Nephron (organoid): ENCODE measurements at regions not wholly inside any gene's neighbourhood (a gene's known extent, or its start where the extent isn't known, plus 50 kb on each side); places are given as distances from the start of the nearest gene placed in this dataset.

ENCODE experiments used
- H3K27ac Mint-ChIP-seq, 3 experiments: 2 replicates each; pipeline ENCODE4 v1.8.0; 2020; ENCODE audit warnings: mixed read lengths in 3 of 3, mild to moderate bottlenecking in 2 of 3, moderate library complexity in 1 of 3
- H3K27me3 Mint-ChIP-seq: 2 replicates; pipeline ENCODE4 v1.8.0; 2021; ENCODE audit warnings: low read depth, mild to moderate bottlenecking, moderate library complexity, mixed read lengths
- H3K36me3 Mint-ChIP-seq: 2 replicates; pipeline ENCODE4 v1.8.0; 2020; ENCODE audit warnings: low read depth, mixed read lengths
- H3K4me1 Mint-ChIP-seq: 2 replicates; pipeline ENCODE4 v1.8.0; 2020; ENCODE audit warnings: mixed read lengths
- H3K4me3 Mint-ChIP-seq, 3 experiments: 2 replicates each; pipeline ENCODE4 v1.8.0; 2020; ENCODE audit warnings: mild to moderate bottlenecking in 3 of 3, mixed read lengths in 3 of 3, moderate library complexity in 2 of 3
- H3K9me3 Mint-ChIP-seq: 2 replicates; pipeline ENCODE4 v1.8.0; 2020; ENCODE audit warnings: mixed read lengths
- TF ChIP-seq, protein P1 (sequence below), 3 experiments: fragments of 200-600 bp; sonication (generic); IDR thresholded peaks; one replicate each; pipeline ENCODE4 v1.5.0; 2021; ENCODE audit warnings: antibody characterized with exemption in 3 of 3; ENCODE audit not compliant: unreplicated experiment in 3 of 3

DNA sequence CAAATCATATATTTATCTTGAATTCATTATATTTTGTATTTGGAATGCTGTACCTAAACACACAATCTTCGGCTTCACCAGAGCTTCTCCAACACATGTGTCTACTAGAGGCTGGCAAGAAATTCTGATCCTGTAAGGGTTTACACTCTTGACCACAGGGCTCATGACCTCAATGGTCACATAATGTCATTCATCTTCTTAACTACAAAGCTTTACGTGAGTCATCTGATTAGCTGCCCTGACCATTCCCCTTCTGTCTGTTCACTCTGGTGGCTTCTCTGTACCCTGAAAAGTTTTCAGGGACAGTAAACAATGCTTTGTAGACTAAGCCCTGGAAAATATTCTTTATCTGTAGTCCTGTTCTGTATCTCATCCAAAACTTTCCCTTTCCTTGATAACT lies 423.9 kb downstream of the CMPK2 start:
- TF ChIP-seq, protein P1, sequence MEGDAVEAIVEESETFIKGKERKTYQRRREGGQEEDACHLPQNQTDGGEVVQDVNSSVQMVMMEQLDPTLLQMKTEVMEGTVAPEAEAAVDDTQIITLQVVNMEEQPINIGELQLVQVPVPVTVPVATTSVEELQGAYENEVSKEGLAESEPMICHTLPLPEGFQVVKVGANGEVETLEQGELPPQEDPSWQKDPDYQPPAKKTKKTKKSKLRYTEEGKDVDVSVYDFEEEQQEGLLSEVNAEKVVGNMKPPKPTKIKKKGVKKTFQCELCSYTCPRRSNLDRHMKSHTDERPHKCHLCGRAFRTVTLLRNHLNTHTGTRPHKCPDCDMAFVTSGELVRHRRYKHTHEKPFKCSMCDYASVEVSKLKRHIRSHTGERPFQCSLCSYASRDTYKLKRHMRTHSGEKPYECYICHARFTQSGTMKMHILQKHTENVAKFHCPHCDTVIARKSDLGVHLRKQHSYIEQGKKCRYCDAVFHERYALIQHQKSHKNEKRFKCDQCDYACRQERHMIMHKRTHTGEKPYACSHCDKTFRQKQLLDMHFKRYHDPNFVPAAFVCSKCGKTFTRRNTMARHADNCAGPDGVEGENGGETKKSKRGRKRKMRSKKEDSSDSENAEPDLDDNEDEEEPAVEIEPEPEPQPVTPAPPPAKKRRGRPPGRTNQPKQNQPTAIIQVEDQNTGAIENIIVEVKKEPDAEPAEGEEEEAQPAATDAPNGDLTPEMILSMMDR (IDR thresholded peaks at IDR 0.05; ENCODE audit: unreplicated experiment in 3 of 3): no peak
- Mint-ChIP-seq H3K27ac (no peak overlapping the region), H3K36me3 (no peaks in the 10 kb centered on the region), H3K4me1 (no peaks in the 10 kb centered on the region), H3K27me3 (peaks cover 3% of the 10 kb centered on the region), H3K4me3 (no peak overlapping the region), H3K9me3 (no peaks in the 10 kb centered on the region)

- Mint-ChIP-seq H3K4me3 (no peak overlapping the region), H3K27me3 (peaks cover 3% of the 10 kb centered on the region), H3K4me1 (no peaks in the 10 kb centered on the region), H3K27ac (no peak overlapping the region), H3K36me3 (no peaks in the 10 kb centered on the region), H3K9me3 (no peaks in the 10 kb centered on the region)
- TF ChIP-seq, protein P1 (IDR thresholded peaks at IDR 0.05; ENCODE audit: unreplicated experiment in 3 of 3): no peak
Observed at GRCh38 chr2:6442252-6442985, 423.3 kb downstream of the CMPK2 start.

DNA sequence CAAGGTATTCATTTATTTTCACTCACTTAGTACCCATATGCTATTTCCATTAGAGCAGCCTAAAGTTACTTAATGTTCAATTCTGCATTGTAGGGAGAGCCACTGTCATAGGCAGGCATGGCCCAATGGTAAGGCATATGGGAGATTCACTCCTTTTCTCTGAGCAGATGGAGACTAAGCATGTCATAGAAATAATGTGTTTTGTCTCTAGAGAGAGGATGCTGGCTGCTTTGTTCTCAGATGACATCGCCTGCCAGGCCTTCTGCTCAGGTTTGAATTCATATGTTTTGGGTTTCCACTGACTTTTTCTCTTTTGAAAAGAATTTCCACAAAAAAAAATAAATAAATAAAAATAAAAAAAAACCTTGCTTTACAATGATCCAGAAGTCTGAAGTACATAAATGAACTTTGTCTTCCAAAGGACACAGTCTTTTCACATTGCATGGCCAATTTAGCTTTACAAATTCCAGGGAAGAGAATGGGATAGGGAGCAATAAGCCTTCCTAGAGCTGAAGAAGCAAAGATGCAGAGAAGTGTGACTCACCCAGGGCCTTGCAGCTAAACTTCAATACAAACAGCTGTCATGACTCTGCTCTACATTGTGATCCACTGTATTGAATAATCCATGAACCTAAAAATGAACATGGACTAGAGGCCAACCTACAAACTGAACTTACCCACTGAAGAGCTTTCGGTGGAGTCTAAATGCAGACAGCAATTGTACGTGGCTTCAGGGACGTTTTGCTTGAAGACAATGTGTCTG lies 422.5 kb downstream of the CMPK2 start:
- H3K36me3 Mint-ChIP-seq: no peaks in the 10 kb centered on the region
- no peak overlapping the region for H3K27ac Mint-ChIP-seq
- H3K9me3 Mint-ChIP-seq: no peaks in the 10 kb centered on the region
- no peaks in the 10 kb centered on the region for H3K4me1 Mint-ChIP-seq
- TF ChIP-seq, protein P1 (IDR thresholded peaks at IDR 0.05; ENCODE audit: unreplicated experiment in 3 of 3): no peak
- no peak overlapping the region for H3K4me3 Mint-ChIP-seq
- peaks cover 3% of the 10 kb centered on the region for H3K27me3 Mint-ChIP-seq

- Mint-ChIP-seq H3K27ac (no peak overlapping the region), H3K27me3 (peaks cover 3% of the 10 kb centered on the region), H3K9me3 (no peaks in the 10 kb centered on the region), H3K4me3 (no peak overlapping the region), H3K36me3 (no peaks in the 10 kb centered on the region), H3K4me1 (no peaks in the 10 kb centered on the region)
- TF ChIP-seq, protein P1 (IDR thresholded peaks at IDR 0.05; ENCODE audit: unreplicated experiment in 3 of 3): no peak
Observed at GRCh38 chr2:6444514-6444913, 421.2 kb downstream of the CMPK2 start.

DNA sequence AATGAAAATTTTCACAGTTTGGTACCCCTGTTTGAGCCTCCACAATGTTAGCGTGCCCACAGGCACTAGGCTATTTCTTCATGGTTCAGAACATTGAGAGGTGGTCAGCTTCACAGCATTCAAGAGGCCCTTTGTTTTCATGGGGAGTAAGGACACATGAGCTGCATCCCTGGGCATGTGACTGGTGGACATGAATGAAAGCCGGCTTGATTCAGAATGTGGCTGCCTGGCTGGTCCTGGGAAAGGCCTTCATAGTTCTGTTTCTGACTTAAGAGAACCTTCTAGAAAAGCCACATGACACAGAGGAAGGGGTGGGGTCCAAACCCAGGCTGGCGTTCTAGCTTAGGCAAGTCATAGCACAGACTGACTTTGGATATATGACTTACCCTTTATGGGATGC lies 420.6 kb downstream of the CMPK2 start:
- Mint-ChIP-seq H3K4me3 (no peak overlapping the region), H3K27me3 (peaks cover 3% of the 10 kb centered on the region), H3K4me1 (no peaks in the 10 kb centered on the region), H3K27ac (no peak overlapping the region), H3K9me3 (no peaks in the 10 kb centered on the region), H3K36me3 (no peaks in the 10 kb centered on the region)
- TF ChIP-seq, protein P1 (IDR thresholded peaks at IDR 0.05; ENCODE audit: unreplicated experiment in 3 of 3): no peak
